ENCODE measurements at regions not wholly inside any gene's neighbourhood (a gene's known extent, or its start where the extent isn't known, plus 50 kb on each side); places are given as distances from the start of the nearest gene placed in this dataset.

DNA sequence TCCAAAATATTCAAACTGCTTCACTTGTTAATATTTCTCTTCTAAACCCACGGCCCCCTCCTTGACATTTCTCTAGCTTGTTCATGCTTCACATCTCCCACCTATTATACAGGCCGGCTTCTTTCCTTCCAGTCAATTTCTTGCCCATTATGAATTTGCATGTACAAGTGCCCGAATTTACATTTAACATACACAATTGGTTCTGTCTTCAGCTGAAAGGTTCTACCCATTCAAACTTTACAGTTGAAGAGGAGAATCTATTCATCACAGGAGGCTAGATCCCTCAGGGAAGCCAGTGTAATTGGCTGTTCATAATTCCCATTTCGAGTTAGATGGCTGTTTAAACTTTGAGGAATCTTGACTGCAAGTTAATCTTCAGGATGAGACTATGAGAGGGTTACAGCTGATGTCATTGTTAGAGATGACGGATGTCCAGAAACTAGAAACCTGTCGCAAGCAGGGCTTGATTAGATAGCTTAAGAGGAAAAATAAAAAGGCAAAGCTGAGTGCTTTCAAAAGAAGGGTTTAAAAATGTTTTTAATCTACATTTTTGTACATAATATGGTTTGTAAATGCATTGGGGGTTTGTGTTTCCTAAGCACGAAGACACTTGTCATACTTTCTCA, 157.0 kb downstream of the ADSS2 start:
- no peak for TF ChIP-seq POLR2A (IDR thresholded peaks at IDR 0.05)
- TF ChIP-seq, protein P1, sequence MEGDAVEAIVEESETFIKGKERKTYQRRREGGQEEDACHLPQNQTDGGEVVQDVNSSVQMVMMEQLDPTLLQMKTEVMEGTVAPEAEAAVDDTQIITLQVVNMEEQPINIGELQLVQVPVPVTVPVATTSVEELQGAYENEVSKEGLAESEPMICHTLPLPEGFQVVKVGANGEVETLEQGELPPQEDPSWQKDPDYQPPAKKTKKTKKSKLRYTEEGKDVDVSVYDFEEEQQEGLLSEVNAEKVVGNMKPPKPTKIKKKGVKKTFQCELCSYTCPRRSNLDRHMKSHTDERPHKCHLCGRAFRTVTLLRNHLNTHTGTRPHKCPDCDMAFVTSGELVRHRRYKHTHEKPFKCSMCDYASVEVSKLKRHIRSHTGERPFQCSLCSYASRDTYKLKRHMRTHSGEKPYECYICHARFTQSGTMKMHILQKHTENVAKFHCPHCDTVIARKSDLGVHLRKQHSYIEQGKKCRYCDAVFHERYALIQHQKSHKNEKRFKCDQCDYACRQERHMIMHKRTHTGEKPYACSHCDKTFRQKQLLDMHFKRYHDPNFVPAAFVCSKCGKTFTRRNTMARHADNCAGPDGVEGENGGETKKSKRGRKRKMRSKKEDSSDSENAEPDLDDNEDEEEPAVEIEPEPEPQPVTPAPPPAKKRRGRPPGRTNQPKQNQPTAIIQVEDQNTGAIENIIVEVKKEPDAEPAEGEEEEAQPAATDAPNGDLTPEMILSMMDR (IDR thresholded peaks at IDR 0.05) = no peak
